ENCODE measurements at regions not wholly inside any gene's neighbourhood (a gene's known extent, or its start where the extent isn't known, plus 50 kb on each side); places are given as distances from the start of the nearest gene placed in this dataset.

GRCh38 chr1:213572912-213573647, 414.7 kb upstream of the PROX1 start:
- TF ChIP-seq POLR2AphosphoS5 (IDR thresholded peaks at IDR 0.05; ENCODE audit: low read depth, low read length): no peak
- TF ChIP-seq TAF1 (IDR thresholded peaks at IDR 0.05; ENCODE audit: borderline replicate concordance, insufficient read depth, low read length): no peak
- TF ChIP-seq SIN3A (IDR thresholded peaks at IDR 0.05; ENCODE audit: borderline replicate concordance, insufficient read depth, low read length): no peak
- TF ChIP-seq REST (IDR thresholded peaks at IDR 0.05; ENCODE audit: insufficient read depth in 1 of 2, low read depth in 2 of 2, low read length in 2 of 2): no peak
- no peak for TF ChIP-seq FOXP2 (optimal IDR thresholded peaks at IDR 0.05; ENCODE audit: borderline replicate concordance, extremely low read depth, extremely low read length, insufficient read depth)

GRCh38 chr1:213573648-213574009, 414.1 kb upstream of the PROX1 start:
- no peak for TF ChIP-seq POLR2AphosphoS5 (IDR thresholded peaks at IDR 0.05; ENCODE audit: low read depth, low read length)
- TF ChIP-seq FOXP2 (optimal IDR thresholded peaks at IDR 0.05; ENCODE audit: borderline replicate concordance, extremely low read depth, extremely low read length, insufficient read depth): no peak
- no peak for TF ChIP-seq SIN3A (IDR thresholded peaks at IDR 0.05; ENCODE audit: borderline replicate concordance, insufficient read depth, low read length)
- no peak for TF ChIP-seq TAF1 (IDR thresholded peaks at IDR 0.05; ENCODE audit: borderline replicate concordance, insufficient read depth, low read length)
- no peak for TF ChIP-seq REST (IDR thresholded peaks at IDR 0.05; ENCODE audit: insufficient read depth in 1 of 2, low read depth in 2 of 2, low read length in 2 of 2)

GRCh38 chr1:213582976-213583567, 404.7 kb upstream of the PROX1 start:
- no peak for TF ChIP-seq TAF1 (IDR thresholded peaks at IDR 0.05; ENCODE audit: borderline replicate concordance, insufficient read depth, low read length)
- no peak for TF ChIP-seq SIN3A (IDR thresholded peaks at IDR 0.05; ENCODE audit: borderline replicate concordance, insufficient read depth, low read length)
- no peak for TF ChIP-seq POLR2AphosphoS5 (IDR thresholded peaks at IDR 0.05; ENCODE audit: low read depth, low read length)
- TF ChIP-seq REST (IDR thresholded peaks at IDR 0.05; ENCODE audit: insufficient read depth in 1 of 2, low read depth in 2 of 2, low read length in 2 of 2): no peak
- TF ChIP-seq FOXP2 (optimal IDR thresholded peaks at IDR 0.05; ENCODE audit: borderline replicate concordance, extremely low read depth, extremely low read length, insufficient read depth): no peak

GRCh38 chr1:213584272-213584671, 403.5 kb upstream of the PROX1 start:
- TF ChIP-seq SIN3A (IDR thresholded peaks at IDR 0.05; ENCODE audit: borderline replicate concordance, insufficient read depth, low read length): no peak
- TF ChIP-seq POLR2AphosphoS5 (IDR thresholded peaks at IDR 0.05; ENCODE audit: low read depth, low read length): no peak
- TF ChIP-seq FOXP2 (optimal IDR thresholded peaks at IDR 0.05; ENCODE audit: borderline replicate concordance, extremely low read depth, extremely low read length, insufficient read depth): no peak
- no peak for TF ChIP-seq TAF1 (IDR thresholded peaks at IDR 0.05; ENCODE audit: borderline replicate concordance, insufficient read depth, low read length)
- no peak for TF ChIP-seq REST (IDR thresholded peaks at IDR 0.05; ENCODE audit: insufficient read depth in 1 of 2, low read depth in 2 of 2, low read length in 2 of 2)
